GM18511 (cell line): ENCODE measurements at regions not wholly inside any gene's neighbourhood (a gene's known extent, or its start where the extent isn't known, plus 50 kb on each side); places are given as distances from the start of the nearest gene placed in this dataset.
A peak's percentile ranks its signal among the peaks of the same experiment; 100 is the strongest.
"Not testable (repeated sequence)": the region's sequence is repeated elsewhere in the genome, so short reads cannot be mapped to it uniquely, and the experiment has no call there.

Experiments used
- ATAC-seq: cut with Tn5 transposase; IDR thresholded peaks from one replicate; pipeline ENCODE4 v1.9.1; 2021; ENCODE audit warnings: mild to moderate bottlenecking, moderate library complexity; ENCODE audit not compliant: unreplicated experiment

GRCh38 chr2:198917926-198918720 is 539.6 kb downstream of the SATB2 start:
- ATAC-seq: no peak

GRCh38 chr2:198917275-198917674 is 540.5 kb downstream of the SATB2 start:
- no peak for ATAC-seq

- no peak for ATAC-seq
These were observed 541.1 kb downstream of the SATB2 start for GRCh38 chr2:198916548-198917080.

- peak; percentile 99 for ATAC-seq
These were observed 544.2 kb downstream of the SATB2 start for GRCh38 chr2:198913394-198914152.

GRCh38 chr2:198909525-198910267 is 548.0 kb downstream of the SATB2 start:
- ATAC-seq: no peak

GRCh38 chr2:198905881-198906612 is 551.7 kb downstream of the SATB2 start:
- peak; percentile 72 for ATAC-seq

- no peak for ATAC-seq
These were observed 555.8 kb downstream of the SATB2 start for GRCh38 chr2:198901894-198902293.

- ATAC-seq: no peak
These were observed 557.6 kb downstream of the SATB2 start for GRCh38 chr2:198900141-198900540.

GRCh38 chr2:198890490-198890889 is 567.2 kb downstream of the SATB2 start:
- ATAC-seq: peak; percentile 87

GRCh38 chr2:198883604-198884003 is 574.1 kb downstream of the SATB2 start:
- no peak for ATAC-seq

- no peak for ATAC-seq
These were observed 576.8 kb downstream of the SATB2 start for GRCh38 chr2:198880986-198881385.

GRCh38 chr2:198880421-198880820 is 577.3 kb downstream of the SATB2 start:
- no peak for ATAC-seq

GRCh38 chr2:198874472-198874858 is 583.3 kb downstream of the SATB2 start:
- no peak for ATAC-seq

GRCh38 chr2:198873503-198874471 is 584.0 kb downstream of the SATB2 start:
- no peak for ATAC-seq

GRCh38 chr2:198863655-198864054 is 594.1 kb downstream of the SATB2 start:
- no peak for ATAC-seq

- ATAC-seq: no peak
These were observed 596.7 kb downstream of the SATB2 start for GRCh38 chr2:198861080-198861479.

GRCh38 chr2:198857246-198857645 is 600.5 kb downstream of the SATB2 start:
- no peak for ATAC-seq

GRCh38 chr2:198855746-198856145 is 602.0 kb downstream of the SATB2 start:
- not testable (repeated sequence) for ATAC-seq

GRCh38 chr2:198852248-198852647 is 605.5 kb downstream of the SATB2 start:
- no peak for ATAC-seq
